OCI-LY7 (cell line): ENCODE measurements at regions not wholly inside any gene's neighbourhood (a gene's known extent, or its start where the extent isn't known, plus 50 kb on each side); places are given as distances from the start of the nearest gene placed in this dataset.

ENCODE experiments used
- BruUV-seq: library from RNA; stranded (reverse); fragments of 400-500 nt; replicated peaks from 2 replicates; lab custom pipeline; 2021; lab: Mats Ljungman, UMichigan
- CTCF ChIA-PET: fragments of 300-600 bp; sonication (Branson Sonifier 250); formaldehyde crosslinking; loops from one replicate; lab custom pipeline; 2022; ENCODE audit warnings: antibody characterized with exemption; ENCODE audit not compliant: unreplicated experiment; lab: Charles Lee
- POLR2A ChIA-PET: fragments of 300-600 bp; sonication (Branson Sonifier 250); formaldehyde crosslinking; loops from one replicate; lab custom pipeline; 2022; ENCODE audit warnings: antibody characterized with exemption; lab: Charles Lee
- DNase-seq: peaks from one replicate; pipeline ENCODE4 v3.0.0-alpha.2; 2015; ENCODE audit warnings: low spot score
- H2AFZ ChIP-seq: fragments of 200-600 bp; sonication (generic), shearing (Covaris generic); 2 replicates; pipeline ENCODE4 v1.6.1; 2014; ENCODE audit warnings: mild to moderate bottlenecking, antibody characterized with exemption, low read length, moderate library complexity
- H3K27ac ChIP-seq: fragments of 200-600 bp; sonication (generic); 2 replicates; pipeline ENCODE4 v1.5.1; 2014; ENCODE audit warnings: mixed run types, low read depth, mild to moderate bottlenecking, moderate library complexity, low read length, inconsistent platforms; ENCODE audit not compliant: poor library complexity, severe bottlenecking
- H3K36me3 ChIP-seq: fragments of 200-600 bp; sonication (generic); 2 replicates; pipeline ENCODE4 v1.6.1; 2014; ENCODE audit warnings: mild to moderate bottlenecking, antibody characterized with exemption, low read length, moderate library complexity, mixed read lengths; ENCODE audit not compliant: insufficient read depth
- H3K4me1 ChIP-seq: fragments of 200-600 bp; sonication (generic); 2 replicates; pipeline ENCODE4 v1.5.1; 2014; ENCODE audit warnings: mild to moderate bottlenecking, low read length; ENCODE audit not compliant: insufficient read depth, poor library complexity, severe bottlenecking
- H3K4me2 ChIP-seq: fragments of 200-600 bp; sonication (generic); 2 replicates; pipeline ENCODE4 v1.6.1; 2014; ENCODE audit warnings: mild to moderate bottlenecking, low read length
- H3K4me3 ChIP-seq: fragments of 200-600 bp; sonication (generic); 2 replicates; pipeline ENCODE4 v1.5.1; 2014; ENCODE audit warnings: mild to moderate bottlenecking, low read depth, low read length; ENCODE audit not compliant: poor library complexity, severe bottlenecking
- H3K79me2 ChIP-seq: fragments of 200-600 bp; sonication (generic); 2 replicates; pipeline ENCODE4 v1.6.1; 2016; ENCODE audit warnings: low read depth, mild to moderate bottlenecking, low read length, moderate library complexity, mixed read lengths; ENCODE audit not compliant: insufficient read depth
- H3K9me2 ChIP-seq: fragments of 200-600 bp; sonication (generic); 2 replicates; pipeline ENCODE4 v1.6.1; 2016; ENCODE audit warnings: mild to moderate bottlenecking, low read length, mixed read lengths; ENCODE audit not compliant: insufficient read depth
- H3K9me3 ChIP-seq: fragments of 200-600 bp; sonication (generic); 2 replicates; pipeline ENCODE4 v1.6.1; 2014; ENCODE audit warnings: mild to moderate bottlenecking, mixed run types, low read length, mixed read lengths
- H4K20me1 ChIP-seq: fragments of 200-600 bp; sonication (generic); 2 replicates; pipeline ENCODE4 v1.6.1; 2014; ENCODE audit warnings: mild to moderate bottlenecking, antibody characterized with exemption, low read length, moderate library complexity, mixed read lengths; ENCODE audit not compliant: insufficient read depth
- CTCF ChIP-seq: fragments of 200-600 bp; sonication (generic); conservative IDR thresholded peaks from 2 replicates; pipeline ENCODE4 v1.5.1; 2014; ENCODE audit warnings: mild to moderate bottlenecking, antibody characterized with exemption, low read length, moderate library complexity, mixed read lengths
- EZH2phosphoT487 ChIP-seq: fragments of 200-600 bp; sonication (generic); IDR thresholded peaks from 2 replicates; pipeline ENCODE4 v1.6.1; 2018; ENCODE audit warnings: low read depth, borderline replicate concordance, mild to moderate bottlenecking, mixed run types, antibody characterized with exemption, low read length, moderate library complexity, mixed read lengths
- intact Hi-C: fragments of 100-400 bp; cut with micrococcal nuclease; formaldehyde crosslinking; loops from one replicate; pipeline ENCODE4 v1.10.0; 2022; ENCODE audit not compliant: unreplicated experiment

- Histone ChIP-seq H3K4me3 (no peak overlapping the region), H2AFZ (no peak overlapping the region), H3K4me2 (no peak overlapping the region), H3K36me3 (no peaks in the 10 kb centered on the region), H3K79me2 (no peaks in the 10 kb centered on the region), H3K9me2 (no peaks in the 10 kb centered on the region), H4K20me1 (no peaks in the 10 kb centered on the region), H3K4me1 (no peaks in the 10 kb centered on the region), H3K9me3 (no peaks in the 10 kb centered on the region), H3K27ac (no peak overlapping the region)
- CTCF ChIA-PET: no interaction called here
- intact Hi-C loops: no loop called here
- POLR2A ChIA-PET: interaction anchor here (0.7 to 0.8 kb wide), 2 partner anchors 171 to 548 kb away, joined by 3 read pairs; no protein-coding TSS in a partner anchor
- BruUV-seq: no TSS peak
- TF ChIP-seq EZH2phosphoT487 (no peak), CTCF (no peak)
- DNase-seq: no peak
Measured at GRCh38 chr6:121593011-121593641, 157.7 kb downstream of the GJA1 start.

GRCh38 chr6:121594053-121594452 lies 158.6 kb downstream of the GJA1 start:
- H3K4me1 ChIP-seq: no peaks in the 10 kb centered on the region
- no peak overlapping the region for H3K27ac ChIP-seq
- POLR2A ChIA-PET: no interaction called here
- H3K9me2 ChIP-seq: no peaks in the 10 kb centered on the region
- BruUV-seq: no TSS peak
- H3K9me3 ChIP-seq: no peaks in the 10 kb centered on the region
- no peaks in the 10 kb centered on the region for H4K20me1 ChIP-seq
- no peak overlapping the region for H3K4me3 ChIP-seq
- no peak for TF ChIP-seq EZH2phosphoT487
- no peak for TF ChIP-seq CTCF
- H2AFZ ChIP-seq: no peak overlapping the region
- DNase-seq: no peak
- H3K4me2 ChIP-seq: no peak overlapping the region
- H3K79me2 ChIP-seq: no peaks in the 10 kb centered on the region
- no peaks in the 10 kb centered on the region for H3K36me3 ChIP-seq
- intact Hi-C loops: no loop called here
- CTCF ChIA-PET: no interaction called here

GRCh38 chr6:121595646-121596045 lies 160.2 kb downstream of the GJA1 start:
- Histone ChIP-seq H3K4me2 (no peak overlapping the region), H2AFZ (no peak overlapping the region), H4K20me1 (no peaks in the 10 kb centered on the region), H3K4me1 (no peaks in the 10 kb centered on the region), H3K36me3 (no peaks in the 10 kb centered on the region), H3K9me2 (no peaks in the 10 kb centered on the region), H3K79me2 (no peaks in the 10 kb centered on the region), H3K27ac (no peak overlapping the region), H3K4me3 (no peak overlapping the region), H3K9me3 (no peaks in the 10 kb centered on the region)
- ChIA-PET POLR2A (no interaction called here), CTCF (no interaction called here)
- no peak for TF ChIP-seq CTCF
- no peak for TF ChIP-seq EZH2phosphoT487
- no TSS peak for BruUV-seq
- intact Hi-C loops: no loop called here
- no peak for DNase-seq
